Activated CD4-positive, alpha-beta memory T cell treated with anti-CD3 and anti-CD28 coated beads for 36 hours (primary cell): ENCODE measurements at regions not wholly inside any gene's neighbourhood (a gene's known extent, or its start where the extent isn't known, plus 50 kb on each side); places are given as distances from the start of the nearest gene placed in this dataset.

Source experiments
- CTCF ChIA-PET: fragments of 350-600 bp; sonication (Branson Sonifier 250); formaldehyde crosslinking; loops from one replicate; lab custom pipeline; 2021; ENCODE audit warnings: antibody characterized with exemption, inconsistent platforms; lab: Charles Lee
- POLR2A ChIA-PET: fragments of 350-600 bp; sonication (Branson Sonifier 250); formaldehyde crosslinking; loops from one replicate; lab custom pipeline; 2021; ENCODE audit warnings: antibody characterized with exemption; lab: Charles Lee
- DNase-seq: peaks from one replicate; pipeline ENCODE4 v3.0.0-alpha.2; 2020
- H3K27ac Mint-ChIP-seq: one replicate; pipeline ENCODE4 v1.8.0; 2021; ENCODE audit warnings: mixed read lengths
- H3K27me3 Mint-ChIP-seq: one replicate; pipeline ENCODE4 v1.8.0; 2021; ENCODE audit warnings: mixed read lengths
- H3K36me3 Mint-ChIP-seq: one replicate; pipeline ENCODE4 v1.8.0; 2021; ENCODE audit warnings: mixed read lengths
- H3K4me1 Mint-ChIP-seq: one replicate; pipeline ENCODE4 v1.8.0; 2021; ENCODE audit warnings: low read depth, mixed read lengths
- H3K4me3 Mint-ChIP-seq: one replicate; pipeline ENCODE4 v1.8.0; 2021; ENCODE audit warnings: mild to moderate bottlenecking, mixed read lengths
- H3K9me3 Mint-ChIP-seq: one replicate; pipeline ENCODE4 v1.8.0; 2021; ENCODE audit warnings: mixed read lengths
- intact Hi-C: fragments of 100-400 bp; cut with micrococcal nuclease; formaldehyde crosslinking; loops from one replicate; pipeline ENCODE4 v1.15.1; 2023

DNA sequence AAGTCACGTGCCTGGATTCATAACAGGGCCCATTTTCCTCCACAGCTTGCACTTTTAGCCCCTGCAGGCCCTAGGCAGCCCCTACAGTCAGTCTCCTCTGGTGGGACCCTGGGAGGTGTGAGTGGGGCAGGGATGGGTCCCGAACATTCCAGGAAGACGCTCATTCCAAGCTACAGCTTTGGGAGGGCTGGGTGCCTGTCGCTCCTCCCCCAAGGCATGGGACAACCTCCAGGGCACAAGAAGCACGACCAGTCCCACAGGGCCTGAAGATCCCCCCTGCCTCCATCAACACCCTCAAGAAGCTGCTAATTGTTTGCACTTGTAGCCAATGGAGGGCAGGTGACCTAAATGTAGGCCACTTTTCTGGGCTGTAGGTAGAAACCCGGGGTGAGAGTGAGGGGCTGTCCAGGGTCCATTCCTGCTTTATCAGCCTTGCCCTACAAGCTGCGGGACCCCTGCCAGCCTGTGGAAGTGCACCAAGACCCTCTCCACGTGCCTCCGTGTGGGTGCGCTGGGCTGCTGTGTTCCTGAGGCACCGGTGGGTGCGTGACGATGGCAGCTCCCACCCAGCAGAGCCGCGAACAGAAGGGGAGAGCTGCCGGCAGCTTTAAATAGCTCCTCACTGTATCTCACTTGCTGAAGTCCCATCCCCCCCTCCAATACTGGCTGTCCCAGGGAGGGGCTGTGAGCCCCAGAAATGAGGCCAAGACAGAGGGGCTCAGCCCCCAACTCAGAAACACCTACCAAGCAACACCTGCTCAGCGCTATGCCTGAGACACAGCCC, 91.9 kb upstream of the ARAP3 start:
- Mint-ChIP-seq H3K9me3 (no peaks in the 10 kb centered on the region), H3K27ac (no peak overlapping the region), H3K4me1 (no peaks in the 10 kb centered on the region), H3K4me3 (no peak overlapping the region), H3K27me3 (peaks cover 4% of the 10 kb centered on the region), H3K36me3 (no peaks in the 10 kb centered on the region)
- DNase-seq, result no peak
- intact Hi-C loops, result no loop called here
- ChIA-PET POLR2A (no interaction called here), CTCF (interaction anchor here (0.8 to 1.0 kb wide), 3 partner anchors 18 to 187 kb away, joined by 3 read pairs; no protein-coding TSS in a partner anchor)

- Mint-ChIP-seq H3K27ac (no peak overlapping the region), H3K4me3 (no peak overlapping the region), H3K4me1 (no peaks in the 10 kb centered on the region), H3K36me3 (no peaks in the 10 kb centered on the region), H3K27me3 (peaks cover 4% of the 10 kb centered on the region), H3K9me3 (no peaks in the 10 kb centered on the region)
- ChIA-PET CTCF (no interaction called here), POLR2A (no interaction called here)
- no peak for DNase-seq
- intact Hi-C loops, result no loop called here
Observed at GRCh38 chr5:141772281-141772680, 90.3 kb upstream of the ARAP3 start.

DNA sequence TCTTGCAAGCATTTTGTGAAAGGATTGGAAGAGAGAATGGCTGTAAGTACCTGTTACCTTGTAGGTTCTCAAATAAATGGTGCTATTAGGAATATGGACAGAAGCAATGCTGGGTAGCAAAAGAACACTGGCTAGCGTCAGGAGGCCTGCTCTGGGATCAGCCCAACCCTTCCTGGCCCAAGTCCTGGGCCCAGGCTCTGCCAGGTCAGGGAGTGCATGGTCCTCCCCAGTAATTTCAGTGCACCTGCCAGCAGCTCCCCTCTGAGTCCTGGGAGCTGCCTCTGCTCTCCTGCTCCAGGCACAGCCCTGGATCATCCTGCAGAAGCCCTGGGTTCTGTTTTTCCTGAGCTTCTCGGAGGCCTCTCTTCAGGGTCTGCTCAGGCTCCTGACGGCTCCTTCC, 89.5 kb upstream of the ARAP3 start:
- intact Hi-C loops, result no loop called here
- no peak overlapping the region for H3K27ac Mint-ChIP-seq
- no peaks in the 10 kb centered on the region for H3K36me3 Mint-ChIP-seq
- no peak for DNase-seq
- H3K4me3 Mint-ChIP-seq, result no peak overlapping the region
- CTCF ChIA-PET, result no interaction called here
- no peaks in the 10 kb centered on the region for H3K4me1 Mint-ChIP-seq
- H3K27me3 Mint-ChIP-seq, result peaks cover 4% of the 10 kb centered on the region
- H3K9me3 Mint-ChIP-seq, result no peaks in the 10 kb centered on the region
- POLR2A ChIA-PET, result no interaction called here

GRCh38 chr5:141771031-141771430, 89.0 kb upstream of the ARAP3 start:
- POLR2A ChIA-PET, result no interaction called here
- H3K36me3 Mint-ChIP-seq, result no peaks in the 10 kb centered on the region
- H3K4me3 Mint-ChIP-seq, result no peak overlapping the region
- H3K4me1 Mint-ChIP-seq, result no peaks in the 10 kb centered on the region
- CTCF ChIA-PET, result no interaction called here
- intact Hi-C loops, result no loop called here
- H3K27ac Mint-ChIP-seq, result no peak overlapping the region
- no peak for DNase-seq
- no peaks in the 10 kb centered on the region for H3K9me3 Mint-ChIP-seq
- H3K27me3 Mint-ChIP-seq, result peaks cover 4% of the 10 kb centered on the region

GRCh38 chr5:141769671-141770070, 87.6 kb upstream of the ARAP3 start:
- ChIA-PET POLR2A (no interaction called here), CTCF (no interaction called here)
- intact Hi-C loops, result no loop called here
- Mint-ChIP-seq H3K27me3 (peaks cover 2% of the 10 kb centered on the region), H3K9me3 (no peaks in the 10 kb centered on the region), H3K36me3 (no peaks in the 10 kb centered on the region), H3K27ac (no peak overlapping the region), H3K4me3 (no peak overlapping the region), H3K4me1 (no peaks in the 10 kb centered on the region)
- no peak for DNase-seq

DNA sequence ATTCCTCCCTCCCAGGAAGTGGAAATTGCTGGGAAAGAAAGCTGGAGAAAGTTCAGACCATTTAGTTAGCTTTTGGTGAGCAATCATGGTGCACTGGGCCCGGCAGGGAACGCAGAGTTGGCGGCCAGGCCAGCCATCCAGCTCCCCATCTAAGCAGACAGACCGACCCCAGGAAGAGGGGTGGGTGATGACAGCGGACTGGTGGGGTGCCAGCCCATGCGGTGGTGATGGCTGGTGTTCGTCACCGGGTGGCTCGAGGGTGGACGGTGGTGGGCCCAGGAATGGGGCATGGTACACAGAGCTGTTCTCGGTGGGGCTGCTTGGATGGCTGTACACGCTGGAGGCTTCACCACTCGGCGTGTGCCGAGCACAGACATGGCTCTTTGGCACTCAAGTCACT, 85.6 kb upstream of the ARAP3 start:
- Mint-ChIP-seq H3K9me3 (no peaks in the 10 kb centered on the region), H3K27ac (no peak overlapping the region), H3K36me3 (no peaks in the 10 kb centered on the region), H3K4me1 (no peaks in the 10 kb centered on the region), H3K4me3 (no peak overlapping the region), H3K27me3 (peaks cover 5% of the 10 kb centered on the region)
- ChIA-PET POLR2A (no interaction called here), CTCF (no interaction called here)
- DNase-seq, result no peak
- intact Hi-C loops, result no loop called here

DNA sequence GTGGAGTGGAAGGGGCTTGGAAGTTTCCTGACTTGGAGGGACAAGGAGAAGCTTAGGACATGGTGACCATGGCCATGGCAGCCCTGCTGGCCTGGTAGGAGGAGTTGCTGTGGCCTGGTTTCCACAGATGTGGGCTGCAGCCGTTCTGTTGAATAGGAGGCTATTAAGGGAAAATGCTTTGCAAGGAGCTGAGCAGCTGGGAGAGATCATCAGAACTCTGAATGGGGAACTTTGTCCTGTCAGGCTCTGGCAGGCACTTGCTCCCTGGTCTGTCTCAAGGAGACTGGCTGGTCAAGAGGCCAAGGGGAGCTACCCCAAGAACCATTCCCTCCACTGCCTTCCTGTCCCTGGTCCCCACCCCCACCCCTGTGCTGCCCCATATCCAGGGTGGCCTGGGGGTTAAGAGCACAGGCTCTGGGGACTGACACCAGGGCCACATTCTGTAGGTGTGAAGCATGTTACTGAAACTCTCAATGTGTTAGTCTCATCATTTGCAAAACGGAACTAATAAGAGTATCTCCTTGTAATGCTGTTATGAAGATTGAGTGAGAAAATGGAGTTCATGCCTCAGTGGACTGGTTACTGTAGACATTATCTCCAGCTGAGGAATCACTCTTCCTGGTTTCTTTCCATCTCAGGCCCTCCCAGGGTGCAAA, 84.0 kb upstream of the ARAP3 start:
- H3K27me3 Mint-ChIP-seq, result peaks cover 8% of the 10 kb centered on the region
- ChIA-PET CTCF (interaction anchor here (1.3 kb wide), 1 partner anchor 44 kb away, joined by 4 read pairs; no protein-coding TSS in a partner anchor), POLR2A (no interaction called here)
- no peak overlapping the region for H3K27ac Mint-ChIP-seq
- intact Hi-C loops, result no loop called here
- no peaks in the 10 kb centered on the region for H3K4me1 Mint-ChIP-seq
- H3K4me3 Mint-ChIP-seq, result no peak overlapping the region
- H3K9me3 Mint-ChIP-seq, result no peaks in the 10 kb centered on the region
- no peak for DNase-seq
- no peaks in the 10 kb centered on the region for H3K36me3 Mint-ChIP-seq

- Mint-ChIP-seq H3K4me1 (peaks cover under 1% of the 10 kb centered on the region), H3K36me3 (no peaks in the 10 kb centered on the region), H3K27ac (no peak overlapping the region), H3K9me3 (no peaks in the 10 kb centered on the region), H3K27me3 (peaks cover 19% of the 10 kb centered on the region), H3K4me3 (no peak overlapping the region)
- ChIA-PET POLR2A (no interaction called here), CTCF (no interaction called here)
- intact Hi-C loops, result no loop called here
- no peak for DNase-seq
Observed at GRCh38 chr5:141763541-141763940, 81.5 kb upstream of the ARAP3 start.

GRCh38 chr5:141762790-141763368, 80.8 kb upstream of the ARAP3 start:
- Mint-ChIP-seq H3K4me1 (peaks cover 5% of the 10 kb centered on the region), H3K27ac (no peak overlapping the region), H3K4me3 (no peak overlapping the region), H3K27me3 (peaks cover 26% of the 10 kb centered on the region), H3K36me3 (no peaks in the 10 kb centered on the region), H3K9me3 (no peaks in the 10 kb centered on the region)
- intact Hi-C loops, result no loop called here
- DNase-seq, result no peak
- ChIA-PET CTCF (interaction anchor here (0.7 kb wide), 1 partner anchor 116 kb away, joined by 3 read pairs; no protein-coding TSS in a partner anchor), POLR2A (no interaction called here)

DNA sequence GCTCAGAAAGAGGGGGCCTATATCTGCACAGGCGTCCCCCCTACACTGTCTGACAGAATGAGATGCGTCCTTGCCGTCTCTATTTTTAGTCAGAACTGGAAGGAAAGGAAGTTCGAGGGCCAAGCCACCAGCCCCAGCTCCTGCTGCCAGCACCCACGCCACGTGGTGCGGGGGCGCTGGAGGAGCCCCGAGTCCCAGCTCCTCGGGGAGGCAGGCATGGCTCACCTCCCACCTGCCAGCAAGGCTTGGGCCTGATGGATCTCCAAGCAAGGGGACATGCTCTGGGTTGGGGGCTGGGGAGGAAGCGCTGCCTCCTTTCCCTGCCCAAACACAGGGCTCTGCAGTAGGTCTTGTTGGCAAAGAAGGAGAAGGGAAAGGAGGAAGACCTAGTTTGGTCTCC, 80.3 kb upstream of the ARAP3 start:
- Mint-ChIP-seq H3K4me3 (no peak overlapping the region), H3K27ac (no peak overlapping the region), H3K4me1 (peaks cover 5% of the 10 kb centered on the region), H3K36me3 (no peaks in the 10 kb centered on the region), H3K9me3 (no peaks in the 10 kb centered on the region), H3K27me3 (peaks cover 31% of the 10 kb centered on the region)
- CTCF ChIA-PET, result interaction anchor here (0.7 kb wide), 1 partner anchor 117 kb away, joined by 3 read pairs; no protein-coding TSS in a partner anchor
- intact Hi-C loops, result no loop called here
- POLR2A ChIA-PET, result no interaction called here
- no peak for DNase-seq

DNA sequence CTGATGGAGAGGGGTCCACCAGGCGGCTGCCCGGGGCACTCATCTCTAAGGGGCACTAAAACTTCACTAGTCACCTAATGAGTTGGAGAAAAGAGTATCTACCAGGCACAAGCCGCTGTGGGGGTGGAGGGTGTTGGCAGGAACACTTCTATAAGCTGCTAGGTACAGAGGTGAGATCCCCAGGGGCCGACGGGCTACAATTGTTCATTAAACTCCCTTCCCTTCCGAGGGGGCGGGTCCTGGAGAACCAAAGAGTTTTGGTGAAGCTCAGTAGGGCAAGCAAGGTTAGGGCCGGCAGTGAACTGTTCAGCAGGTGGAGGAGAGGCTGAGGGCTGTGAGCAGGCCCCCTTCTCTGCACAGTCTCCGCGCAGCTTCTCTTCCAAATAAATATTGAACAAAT, 78.7 kb upstream of the ARAP3 start:
- DNase-seq, result no peak
- intact Hi-C loops, result no loop called here
- CTCF ChIA-PET, result interaction anchor here (1.5 kb wide), 1 partner anchor 69 kb away, joined by 3 read pairs; no protein-coding TSS in a partner anchor
- POLR2A ChIA-PET, result no interaction called here
- H3K27ac Mint-ChIP-seq, result no peak overlapping the region
- no peaks in the 10 kb centered on the region for H3K36me3 Mint-ChIP-seq
- H3K4me1 Mint-ChIP-seq, result peaks cover 5% of the 10 kb centered on the region
- H3K27me3 Mint-ChIP-seq, result peaks cover 35% of the 10 kb centered on the region
- no peak overlapping the region for H3K4me3 Mint-ChIP-seq
- H3K9me3 Mint-ChIP-seq, result no peaks in the 10 kb centered on the region

- peaks cover 5% of the 10 kb centered on the region for H3K4me1 Mint-ChIP-seq
- H3K36me3 Mint-ChIP-seq, result no peaks in the 10 kb centered on the region
- intact Hi-C loops, result no loop called here
- ChIA-PET POLR2A (no interaction called here), CTCF (interaction anchor here (1.5 kb wide), 1 partner anchor 68 kb away, joined by 3 read pairs; no protein-coding TSS in a partner anchor)
- no peak overlapping the region for H3K4me3 Mint-ChIP-seq
- no peak for DNase-seq
- H3K27ac Mint-ChIP-seq, result no peak overlapping the region
- peaks cover 36% of the 10 kb centered on the region for H3K27me3 Mint-ChIP-seq
- H3K9me3 Mint-ChIP-seq, result no peaks in the 10 kb centered on the region
Observed at GRCh38 chr5:141760193-141760592, 78.2 kb upstream of the ARAP3 start.
